GM12892 (cell line): ENCODE measurements at regions not wholly inside any gene's neighbourhood (a gene's known extent, or its start where the extent isn't known, plus 50 kb on each side); places are given as distances from the start of the nearest gene placed in this dataset.

ENCODE experiments used
- POLR2A ChIP-seq: IDR thresholded peaks from 2 replicates; pipeline ENCODE4 v1.6.1; 2011; ENCODE audit warnings: low read depth, low read length, control low read depth
- POLR2AphosphoS5 ChIP-seq: IDR thresholded peaks from 2 replicates; pipeline ENCODE4 v1.6.1; 2011; ENCODE audit warnings: low read depth, low read length, control low read depth

DNA sequence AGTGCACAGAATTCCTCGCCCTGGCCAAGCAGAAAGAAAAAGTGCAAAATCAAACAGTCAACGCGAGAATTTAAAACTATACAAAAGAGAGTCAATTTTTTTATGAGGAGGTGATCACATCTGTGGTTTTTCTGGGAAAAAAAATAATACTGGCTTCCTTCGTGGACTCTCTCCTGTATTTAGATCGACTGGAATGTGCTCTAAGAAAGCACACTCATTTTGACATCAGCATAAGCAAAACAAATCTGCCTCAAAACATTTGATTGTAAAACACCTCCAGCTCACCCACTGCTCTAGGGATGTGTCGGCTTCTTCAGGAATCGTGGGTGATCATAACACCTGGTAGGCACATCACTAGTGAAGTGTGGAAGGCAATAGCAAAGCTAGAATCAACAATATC, 417.4 kb upstream of the FAT1 start:
- TF ChIP-seq POLR2A: no peak
- TF ChIP-seq POLR2AphosphoS5: no peak
